ENCODE measurements at regions not wholly inside any gene's neighbourhood (a gene's known extent, or its start where the extent isn't known, plus 50 kb on each side); places are given as distances from the start of the nearest gene placed in this dataset.

GRCh38 chr18:40412410-40412809 lies 1542.6 kb upstream of the PIK3C3 start:
- H3K4me3 ChIP-seq (ENCODE audit: low read depth, low read length), result no peak overlapping the region
- no peak overlapping the region for H3K27ac ChIP-seq (ENCODE audit: low read depth, low read length)
- DNase-seq (ENCODE audit: low read depth in 4 of 6, low spot score in 6 of 6), result no peak
- H3K9me3 ChIP-seq (ENCODE audit: control insufficient read depth, insufficient read depth, low read length), result no peaks in the 10 kb centered on the region
- H3K4me1 ChIP-seq (ENCODE audit: control insufficient read depth, insufficient read depth, low read length), result no peaks in the 10 kb centered on the region
- no CpG with 5 or more reads among the region's 3 CpGs for WGBS (ENCODE audit: insufficient coverage)
- H3K36me3 ChIP-seq (ENCODE audit: control insufficient read depth, insufficient read depth, low read length), result no peaks in the 10 kb centered on the region
- no peaks in the 10 kb centered on the region for H3K27me3 ChIP-seq (ENCODE audit: control insufficient read depth, insufficient read depth, low read length)

GRCh38 chr18:40407909-40408308 lies 1547.1 kb upstream of the PIK3C3 start:
- peak in 2 of 6 donors; percentile 58 to 72 for DNase-seq (ENCODE audit: low read depth in 4 of 6, low spot score in 6 of 6)
- WGBS (ENCODE audit: insufficient coverage), result 63% methylated on average over 2 of the region's 3 CpGs
- Histone ChIP-seq H3K36me3 (ENCODE audit: control insufficient read depth, insufficient read depth, low read length) (no peaks in the 10 kb centered on the region), H3K27ac (ENCODE audit: low read depth, low read length) (no peak overlapping the region), H3K9me3 (ENCODE audit: control insufficient read depth, insufficient read depth, low read length) (no peaks in the 10 kb centered on the region), H3K4me1 (ENCODE audit: control insufficient read depth, insufficient read depth, low read length) (no peaks in the 10 kb centered on the region), H3K27me3 (ENCODE audit: control insufficient read depth, insufficient read depth, low read length) (no peaks in the 10 kb centered on the region), H3K4me3 (ENCODE audit: low read depth, low read length) (no peak overlapping the region)

DNA sequence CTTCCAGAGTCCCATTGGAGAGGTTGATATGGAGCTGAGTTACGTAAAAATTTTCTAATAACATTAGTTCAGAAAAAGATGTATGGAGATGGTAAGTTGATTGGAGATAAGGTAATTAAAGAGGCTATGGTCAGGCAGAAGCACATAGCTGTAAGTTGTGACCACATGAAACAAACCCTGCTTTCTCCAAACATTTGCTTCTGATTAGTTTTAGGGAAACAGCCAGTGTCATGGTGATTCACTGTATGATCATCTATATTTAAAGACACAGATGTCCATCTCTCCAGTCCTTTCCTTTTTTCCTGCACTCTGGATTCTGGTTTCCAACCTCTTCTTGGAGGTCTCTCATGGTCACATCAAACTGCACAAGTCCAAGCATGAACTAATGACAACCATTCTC lies 1550.8 kb upstream of the PIK3C3 start:
- no peak overlapping the region for H3K4me3 ChIP-seq (ENCODE audit: low read depth, low read length)
- no peaks in the 10 kb centered on the region for H3K27me3 ChIP-seq (ENCODE audit: control insufficient read depth, insufficient read depth, low read length)
- no peak overlapping the region for H3K27ac ChIP-seq (ENCODE audit: low read depth, low read length)
- no CpG with 5 or more reads among the region's 1 CpG for WGBS (ENCODE audit: insufficient coverage)
- no peaks in the 10 kb centered on the region for H3K36me3 ChIP-seq (ENCODE audit: control insufficient read depth, insufficient read depth, low read length)
- no peaks in the 10 kb centered on the region for H3K9me3 ChIP-seq (ENCODE audit: control insufficient read depth, insufficient read depth, low read length)
- DNase-seq (ENCODE audit: low read depth in 4 of 6, low spot score in 6 of 6), result no peak
- H3K4me1 ChIP-seq (ENCODE audit: control insufficient read depth, insufficient read depth, low read length), result no peaks in the 10 kb centered on the region

DNA sequence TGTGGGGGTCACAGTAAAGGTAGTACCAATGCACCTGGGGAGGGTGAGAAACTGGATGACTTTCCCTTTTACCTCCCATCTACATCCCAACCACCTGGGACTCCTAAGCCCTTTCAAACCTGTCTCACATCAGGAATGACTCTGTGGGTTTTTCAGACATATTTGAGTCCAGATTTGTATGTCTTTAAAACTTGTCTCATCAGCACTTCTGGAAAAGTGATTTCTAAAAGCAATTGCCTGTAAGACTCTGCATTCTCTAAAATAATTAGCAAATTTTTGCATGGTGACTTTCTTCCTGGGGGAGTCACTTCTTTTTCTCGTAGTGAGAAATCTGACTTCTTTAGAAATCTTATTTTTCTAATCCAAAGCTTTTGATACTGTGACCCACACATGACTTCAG lies 1553.0 kb upstream of the PIK3C3 start:
- Histone ChIP-seq H3K27me3 (ENCODE audit: control insufficient read depth, insufficient read depth, low read length) (no peaks in the 10 kb centered on the region), H3K27ac (ENCODE audit: low read depth, low read length) (no peak overlapping the region), H3K9me3 (ENCODE audit: control insufficient read depth, insufficient read depth, low read length) (no peaks in the 10 kb centered on the region), H3K4me3 (ENCODE audit: low read depth, low read length) (no peak overlapping the region), H3K4me1 (ENCODE audit: control insufficient read depth, insufficient read depth, low read length) (no peaks in the 10 kb centered on the region), H3K36me3 (ENCODE audit: control insufficient read depth, insufficient read depth, low read length) (no peaks in the 10 kb centered on the region)
- no CpG with 5 or more reads among the region's 1 CpG for WGBS (ENCODE audit: insufficient coverage)
- DNase-seq (ENCODE audit: low read depth in 4 of 6, low spot score in 6 of 6), result no peak

DNA sequence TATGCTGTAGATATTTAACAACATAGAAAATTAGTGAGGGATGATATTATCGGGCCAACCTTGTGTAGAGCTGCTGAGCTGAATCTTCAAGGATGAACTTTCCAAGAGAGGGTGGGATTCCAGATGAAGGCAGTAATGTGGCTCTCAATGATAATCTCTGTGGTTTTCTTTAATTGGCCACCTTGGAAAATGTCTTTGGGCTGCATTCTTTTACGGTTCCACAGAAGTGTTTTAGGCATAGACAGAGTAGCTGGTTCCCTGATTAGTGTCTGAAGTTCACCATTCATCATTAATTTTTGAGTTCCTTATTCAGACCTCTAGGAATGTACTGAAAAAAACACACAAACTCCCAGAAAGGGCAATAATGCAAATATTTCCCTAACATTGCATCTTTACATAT lies 1566.9 kb upstream of the PIK3C3 start:
- no peak overlapping the region for H3K4me3 ChIP-seq (ENCODE audit: low read depth, low read length)
- H3K27me3 ChIP-seq (ENCODE audit: control insufficient read depth, insufficient read depth, low read length), result no peaks in the 10 kb centered on the region
- DNase-seq (ENCODE audit: low read depth in 4 of 6, low spot score in 6 of 6), result no peak
- no peaks in the 10 kb centered on the region for H3K4me1 ChIP-seq (ENCODE audit: control insufficient read depth, insufficient read depth, low read length)
- H3K27ac ChIP-seq (ENCODE audit: low read depth, low read length), result no peak overlapping the region
- H3K9me3 ChIP-seq (ENCODE audit: control insufficient read depth, insufficient read depth, low read length), result no peaks in the 10 kb centered on the region
- no peaks in the 10 kb centered on the region for H3K36me3 ChIP-seq (ENCODE audit: control insufficient read depth, insufficient read depth, low read length)
- 100% methylated on average over 1 of the region's 2 CpGs for WGBS (ENCODE audit: insufficient coverage)

GRCh38 chr18:40387130-40387787 lies 1567.8 kb upstream of the PIK3C3 start:
- no peak for DNase-seq (ENCODE audit: low read depth in 4 of 6, low spot score in 6 of 6)
- no peak overlapping the region for H3K4me3 ChIP-seq (ENCODE audit: low read depth, low read length)
- H3K9me3 ChIP-seq (ENCODE audit: control insufficient read depth, insufficient read depth, low read length), result no peaks in the 10 kb centered on the region
- no peaks in the 10 kb centered on the region for H3K4me1 ChIP-seq (ENCODE audit: control insufficient read depth, insufficient read depth, low read length)
- no peaks in the 10 kb centered on the region for H3K27me3 ChIP-seq (ENCODE audit: control insufficient read depth, insufficient read depth, low read length)
- 100% methylated on average over 2 of the region's 3 CpGs for WGBS (ENCODE audit: insufficient coverage)
- H3K27ac ChIP-seq (ENCODE audit: low read depth, low read length), result no peak overlapping the region
- no peaks in the 10 kb centered on the region for H3K36me3 ChIP-seq (ENCODE audit: control insufficient read depth, insufficient read depth, low read length)

DNA sequence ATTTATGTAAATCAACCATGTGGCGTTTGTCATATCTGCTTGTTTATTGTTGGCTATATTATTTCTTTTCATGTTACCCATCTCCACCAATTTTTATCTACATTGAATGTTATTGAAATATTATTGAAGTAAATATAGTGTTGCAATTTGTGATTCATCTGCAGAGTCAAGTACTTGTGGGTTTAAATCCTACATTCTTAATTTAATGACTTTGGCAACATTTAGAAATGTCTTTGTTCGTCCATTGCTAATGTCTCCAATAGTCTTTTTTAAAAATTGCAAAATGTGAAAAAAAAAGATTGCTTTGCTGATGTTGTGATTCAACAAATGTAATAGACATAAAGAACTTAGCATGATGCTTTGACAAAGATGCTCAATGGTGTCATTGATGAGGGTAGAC lies 1572.8 kb upstream of the PIK3C3 start:
- WGBS (ENCODE audit: insufficient coverage), result no CpG with 5 or more reads among the region's 2 CpGs
- H3K27me3 ChIP-seq (ENCODE audit: control insufficient read depth, insufficient read depth, low read length), result no peaks in the 10 kb centered on the region
- no peak overlapping the region for H3K27ac ChIP-seq (ENCODE audit: low read depth, low read length)

GRCh38 chr18:40380686-40381439 lies 1574.2 kb upstream of the PIK3C3 start:
- DNase-seq (ENCODE audit: low read depth in 4 of 6, low spot score in 6 of 6), result peak in 2 of 6 donors; percentile 41 to 55
- WGBS (ENCODE audit: insufficient coverage), result 64% methylated on average over 3 of the region's 6 CpGs
- H3K27me3 ChIP-seq (ENCODE audit: control insufficient read depth, insufficient read depth, low read length), result no peaks in the 10 kb centered on the region
- H3K9me3 ChIP-seq (ENCODE audit: control insufficient read depth, insufficient read depth, low read length), result no peaks in the 10 kb centered on the region
- H3K36me3 ChIP-seq (ENCODE audit: control insufficient read depth, insufficient read depth, low read length), result no peaks in the 10 kb centered on the region
- H3K4me3 ChIP-seq (ENCODE audit: low read depth, low read length), result no peak overlapping the region
- no peaks in the 10 kb centered on the region for H3K4me1 ChIP-seq (ENCODE audit: control insufficient read depth, insufficient read depth, low read length)
- no peak overlapping the region for H3K27ac ChIP-seq (ENCODE audit: low read depth, low read length)

More for the DNA sequence above, 1572.8 kb upstream of the PIK3C3 start:
- no peaks in the 10 kb centered on the region for H3K4me1 ChIP-seq (ENCODE audit: control insufficient read depth, insufficient read depth, low read length)
- no peaks in the 10 kb centered on the region for H3K36me3 ChIP-seq (ENCODE audit: control insufficient read depth, insufficient read depth, low read length)
- no peak overlapping the region for H3K4me3 ChIP-seq (ENCODE audit: low read depth, low read length)
- no peaks in the 10 kb centered on the region for H3K9me3 ChIP-seq (ENCODE audit: control insufficient read depth, insufficient read depth, low read length)
- no peak for DNase-seq (ENCODE audit: low read depth in 4 of 6, low spot score in 6 of 6)

DNA sequence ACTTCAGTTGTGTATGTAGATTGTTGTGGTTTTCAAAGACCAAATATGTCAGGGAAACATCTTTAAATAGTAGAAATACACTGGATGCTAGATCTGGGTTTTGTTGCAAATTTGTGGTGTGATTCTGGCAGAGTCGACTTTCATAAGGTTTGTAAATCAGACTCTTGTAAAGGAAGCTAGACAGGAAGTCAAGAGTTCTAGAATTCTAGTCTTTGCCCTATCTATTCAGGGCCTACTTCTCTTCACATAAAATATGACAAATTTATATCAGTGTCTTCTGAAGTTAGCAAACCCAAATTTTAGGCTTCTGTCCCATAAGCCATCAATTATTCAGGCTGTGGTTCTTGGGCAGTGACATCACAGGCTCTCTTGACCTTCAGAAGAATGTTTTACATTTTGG lies 1579.2 kb upstream of the PIK3C3 start:
- Histone ChIP-seq H3K4me1 (ENCODE audit: control insufficient read depth, insufficient read depth, low read length) (no peaks in the 10 kb centered on the region), H3K9me3 (ENCODE audit: control insufficient read depth, insufficient read depth, low read length) (no peaks in the 10 kb centered on the region), H3K4me3 (ENCODE audit: low read depth, low read length) (no peak overlapping the region), H3K27me3 (ENCODE audit: control insufficient read depth, insufficient read depth, low read length) (no peaks in the 10 kb centered on the region), H3K27ac (ENCODE audit: low read depth, low read length) (no peak overlapping the region), H3K36me3 (ENCODE audit: control insufficient read depth, insufficient read depth, low read length) (no peaks in the 10 kb centered on the region)
- DNase-seq (ENCODE audit: low read depth in 4 of 6, low spot score in 6 of 6), result no peak
- WGBS (ENCODE audit: insufficient coverage), result no CpG with 5 or more reads among the region's 1 CpG

DNA sequence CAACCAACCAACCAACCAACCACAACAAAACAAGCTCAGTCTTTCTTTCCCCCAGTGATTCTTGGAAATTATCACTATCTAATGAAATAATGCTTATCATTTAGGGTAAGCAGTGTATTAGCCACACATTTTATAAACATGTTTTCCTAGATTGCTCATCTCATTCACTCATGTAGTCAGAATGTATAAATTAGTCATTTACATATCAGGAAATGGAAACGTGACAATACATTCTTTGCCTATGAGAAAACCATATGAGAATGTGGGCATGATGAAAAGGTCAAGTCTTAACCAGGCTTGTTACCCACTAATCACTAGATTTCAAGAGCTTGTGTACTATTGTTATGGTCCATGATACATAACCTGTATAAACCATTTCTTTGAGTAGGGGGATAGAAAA lies 1583.4 kb upstream of the PIK3C3 start:
- no peaks in the 10 kb centered on the region for H3K27me3 ChIP-seq (ENCODE audit: control insufficient read depth, insufficient read depth, low read length)
- H3K27ac ChIP-seq (ENCODE audit: low read depth, low read length), result no peak overlapping the region
- H3K4me1 ChIP-seq (ENCODE audit: control insufficient read depth, insufficient read depth, low read length), result no peaks in the 10 kb centered on the region
- WGBS (ENCODE audit: insufficient coverage), result no CpG with 5 or more reads among the region's 1 CpG
- no peak for DNase-seq (ENCODE audit: low read depth in 4 of 6, low spot score in 6 of 6)
- no peaks in the 10 kb centered on the region for H3K36me3 ChIP-seq (ENCODE audit: control insufficient read depth, insufficient read depth, low read length)
- H3K4me3 ChIP-seq (ENCODE audit: low read depth, low read length), result no peak overlapping the region
- no peaks in the 10 kb centered on the region for H3K9me3 ChIP-seq (ENCODE audit: control insufficient read depth, insufficient read depth, low read length)
